ENCODE measurements at regions not wholly inside any gene's neighbourhood (a gene's known extent, or its start where the extent isn't known, plus 50 kb on each side); places are given as distances from the start of the nearest gene placed in this dataset.
"Not testable (repeated sequence)": the region's sequence is repeated elsewhere in the genome, so short reads cannot be mapped to it uniquely, and the experiment has no call there.

GRCh38 chr5:176748967-176749935 lies 61.1 kb upstream of the UNC5A start:
- no peak for DNase-seq

- no peak for DNase-seq
Observed at GRCh38 chr5:176750144-176750543, 60.2 kb upstream of the UNC5A start.

GRCh38 chr5:176754376-176754973 lies 55.9 kb upstream of the UNC5A start:
- DNase-seq: no peak

GRCh38 chr5:176755593-176755992 lies 54.8 kb upstream of the UNC5A start:
- DNase-seq: not testable (repeated sequence)

DNA sequence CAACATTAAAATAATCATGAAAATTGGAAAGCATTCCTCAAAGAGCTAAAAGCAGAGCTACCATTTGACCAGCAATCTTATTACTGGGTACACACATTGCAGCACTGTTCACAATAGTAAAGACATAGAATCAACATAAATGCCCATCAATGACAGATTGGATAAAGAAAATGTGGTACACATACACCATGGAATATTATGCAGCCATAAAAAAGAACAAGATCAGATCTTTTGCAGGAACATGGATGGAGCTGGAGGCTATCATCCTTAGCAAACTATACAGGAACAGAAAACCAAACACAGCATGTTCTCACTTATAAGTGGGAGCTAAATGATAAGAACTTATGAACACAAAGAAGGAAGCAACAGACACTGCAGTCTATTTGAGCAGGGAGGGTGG lies 52.8 kb upstream of the UNC5A start:
- DNase-seq: not testable (repeated sequence)

All from DMS53 (cell line).